Peyer's patch (tissue), 4 donors: ENCODE measurements at regions not wholly inside any gene's neighbourhood (a gene's known extent, or its start where the extent isn't known, plus 50 kb on each side); places are given as distances from the start of the nearest gene placed in this dataset.

Source experiments
- DNase-seq, 3 donors: peaks; one replicate each; pipeline ENCODE4 v3.0.0-alpha.2; 2017 to 2019
- H3K27ac ChIP-seq, 4 donors: fragments of 200-600 bp; sonication (generic); one replicate each; pipeline ENCODE4 v1.5.1; 2016 to 2019
- H3K27me3 ChIP-seq, 2 donors: fragments of 200-600 bp; sonication (generic); one replicate each; pipeline ENCODE4 v1.5.1; 2019
- H3K36me3 ChIP-seq, 3 donors: fragments of 200-600 bp; sonication (generic); one replicate each; pipeline ENCODE4 v1.5.1; 2016 to 2019
- H3K4me1 ChIP-seq, 4 donors: fragments of 200-600 bp; sonication (generic); one replicate each; pipeline ENCODE4 v1.5.1; 2016 to 2019
- H3K4me3 ChIP-seq, 4 donors: fragments of 200-600 bp; sonication (generic); 1 replicate in 3 of 4; 2 replicates in 1 of 4; pipeline ENCODE4 v1.5.1; 2016 to 2019; ENCODE audit warnings: mild to moderate bottlenecking in 1 of 4
- H3K9me3 ChIP-seq, 4 donors: fragments of 200-600 bp; sonication (generic); one replicate each; pipeline ENCODE4 v1.5.1; 2016 to 2019; ENCODE audit warnings: mild to moderate bottlenecking in 1 of 4
- POLR2A ChIP-seq, 2 donors: fragments of 450-650 bp; IDR thresholded peaks; one replicate each; pipeline ENCODE4 v1.5.1; 2017; ENCODE audit warnings: antibody characterized with exemption in 2 of 2, mild to moderate bottlenecking in 2 of 2, moderate library complexity in 2 of 2
- TF ChIP-seq, protein P1 (sequence below), 6 experiments: fragments of 450-650 bp in 4 of 6; fragments of 200-600 bp in 2 of 6; sonication (generic) in 1 of 6; IDR thresholded peaks; one replicate each; pipeline ENCODE4 v1.5.1; 2017 to 2019; ENCODE audit warnings: antibody characterized with exemption in 6 of 6, mild to moderate bottlenecking in 3 of 6, moderate library complexity in 1 of 6

DNA sequence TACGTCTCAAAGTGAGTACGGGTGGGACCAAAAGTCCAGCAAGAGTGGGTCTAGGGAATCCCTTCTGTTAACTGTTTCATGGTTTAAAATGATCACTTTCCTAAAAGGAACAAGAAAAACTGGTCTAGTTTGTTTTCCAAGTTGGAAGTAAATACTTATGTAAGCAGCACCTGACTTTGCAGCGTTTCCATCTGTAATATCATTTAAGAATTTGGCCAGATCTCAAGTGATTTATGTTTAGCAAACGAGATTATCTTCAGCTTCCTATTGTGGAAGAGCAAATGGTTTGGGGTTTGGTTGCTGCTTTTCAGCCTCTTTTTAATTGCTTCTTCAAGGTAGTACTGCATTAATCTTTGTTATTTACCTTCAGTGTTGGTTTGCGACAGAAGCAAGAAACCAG, 50.4 kb downstream of the FHIP1A start:
- no peak overlapping the region for H3K4me3 ChIP-seq
- H3K9me3 ChIP-seq = no peaks in the 10 kb centered on the region
- no peaks in the 10 kb centered on the region for H3K36me3 ChIP-seq
- no peak overlapping the region for H3K27ac ChIP-seq
- TF ChIP-seq POLR2A (IDR thresholded peaks at IDR 0.05) = no peak
- TF ChIP-seq, protein P1, sequence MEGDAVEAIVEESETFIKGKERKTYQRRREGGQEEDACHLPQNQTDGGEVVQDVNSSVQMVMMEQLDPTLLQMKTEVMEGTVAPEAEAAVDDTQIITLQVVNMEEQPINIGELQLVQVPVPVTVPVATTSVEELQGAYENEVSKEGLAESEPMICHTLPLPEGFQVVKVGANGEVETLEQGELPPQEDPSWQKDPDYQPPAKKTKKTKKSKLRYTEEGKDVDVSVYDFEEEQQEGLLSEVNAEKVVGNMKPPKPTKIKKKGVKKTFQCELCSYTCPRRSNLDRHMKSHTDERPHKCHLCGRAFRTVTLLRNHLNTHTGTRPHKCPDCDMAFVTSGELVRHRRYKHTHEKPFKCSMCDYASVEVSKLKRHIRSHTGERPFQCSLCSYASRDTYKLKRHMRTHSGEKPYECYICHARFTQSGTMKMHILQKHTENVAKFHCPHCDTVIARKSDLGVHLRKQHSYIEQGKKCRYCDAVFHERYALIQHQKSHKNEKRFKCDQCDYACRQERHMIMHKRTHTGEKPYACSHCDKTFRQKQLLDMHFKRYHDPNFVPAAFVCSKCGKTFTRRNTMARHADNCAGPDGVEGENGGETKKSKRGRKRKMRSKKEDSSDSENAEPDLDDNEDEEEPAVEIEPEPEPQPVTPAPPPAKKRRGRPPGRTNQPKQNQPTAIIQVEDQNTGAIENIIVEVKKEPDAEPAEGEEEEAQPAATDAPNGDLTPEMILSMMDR (IDR thresholded peaks at IDR 0.05) = no peak
- DNase-seq = no peak
- H3K27me3 ChIP-seq = no peaks in the 10 kb centered on the region
- no peaks in the 10 kb centered on the region for H3K4me1 ChIP-seq

DNA sequence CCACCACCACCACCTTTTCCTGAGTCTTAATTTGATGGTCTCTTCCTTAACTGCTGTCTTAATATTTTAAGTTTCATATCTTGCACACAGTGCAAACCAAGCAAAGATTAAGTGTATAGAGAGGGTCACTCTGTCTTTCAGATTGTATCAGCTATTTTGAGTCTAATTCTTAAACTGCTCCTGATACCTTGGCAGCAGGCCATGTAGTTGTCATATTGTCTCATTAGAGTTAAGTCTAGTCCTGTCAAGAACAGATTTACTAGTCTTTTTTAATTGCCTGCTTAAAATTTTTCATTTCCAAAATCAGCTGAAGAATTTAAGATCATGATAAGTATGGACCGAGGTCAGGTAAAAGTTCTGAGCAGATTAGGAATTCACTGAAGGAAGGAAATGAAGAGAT, 51.5 kb downstream of the FHIP1A start:
- DNase-seq = no peak
- Histone ChIP-seq H3K4me1 (no peaks in the 10 kb centered on the region), H3K27me3 (no peaks in the 10 kb centered on the region), H3K27ac (no peak overlapping the region), H3K4me3 (no peak overlapping the region), H3K9me3 (no peaks in the 10 kb centered on the region), H3K36me3 (no peaks in the 10 kb centered on the region)
- no peak for TF ChIP-seq POLR2A (IDR thresholded peaks at IDR 0.05)
- TF ChIP-seq, protein P1 (IDR thresholded peaks at IDR 0.05) = no peak

DNA sequence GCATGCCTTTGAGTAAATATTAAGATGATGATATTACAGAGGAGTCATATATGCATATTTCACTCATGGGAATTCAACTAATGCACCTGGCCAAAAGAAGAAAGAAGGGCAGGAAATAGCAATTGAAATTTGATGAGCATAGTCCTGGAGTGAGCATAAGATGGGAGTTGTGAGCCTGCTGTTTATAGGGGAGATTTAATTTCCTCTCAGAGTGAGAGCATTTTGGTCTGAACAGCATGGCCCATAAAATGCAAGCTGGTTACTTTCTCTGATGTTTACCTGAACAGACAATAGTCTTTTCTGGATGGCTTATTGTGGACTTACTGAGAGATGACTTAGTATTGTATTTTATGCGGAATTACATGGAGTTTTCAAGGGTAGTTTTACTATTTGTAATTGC, 53.6 kb downstream of the FHIP1A start:
- DNase-seq = no peak
- TF ChIP-seq, protein P1 (IDR thresholded peaks at IDR 0.05) = no peak
- TF ChIP-seq POLR2A (IDR thresholded peaks at IDR 0.05) = no peak
- no peaks in the 10 kb centered on the region for H3K27me3 ChIP-seq
- H3K4me1 ChIP-seq = no peaks in the 10 kb centered on the region
- H3K27ac ChIP-seq = no peak overlapping the region
- H3K36me3 ChIP-seq = no peaks in the 10 kb centered on the region
- H3K4me3 ChIP-seq = no peak overlapping the region
- H3K9me3 ChIP-seq = no peaks in the 10 kb centered on the region

DNA sequence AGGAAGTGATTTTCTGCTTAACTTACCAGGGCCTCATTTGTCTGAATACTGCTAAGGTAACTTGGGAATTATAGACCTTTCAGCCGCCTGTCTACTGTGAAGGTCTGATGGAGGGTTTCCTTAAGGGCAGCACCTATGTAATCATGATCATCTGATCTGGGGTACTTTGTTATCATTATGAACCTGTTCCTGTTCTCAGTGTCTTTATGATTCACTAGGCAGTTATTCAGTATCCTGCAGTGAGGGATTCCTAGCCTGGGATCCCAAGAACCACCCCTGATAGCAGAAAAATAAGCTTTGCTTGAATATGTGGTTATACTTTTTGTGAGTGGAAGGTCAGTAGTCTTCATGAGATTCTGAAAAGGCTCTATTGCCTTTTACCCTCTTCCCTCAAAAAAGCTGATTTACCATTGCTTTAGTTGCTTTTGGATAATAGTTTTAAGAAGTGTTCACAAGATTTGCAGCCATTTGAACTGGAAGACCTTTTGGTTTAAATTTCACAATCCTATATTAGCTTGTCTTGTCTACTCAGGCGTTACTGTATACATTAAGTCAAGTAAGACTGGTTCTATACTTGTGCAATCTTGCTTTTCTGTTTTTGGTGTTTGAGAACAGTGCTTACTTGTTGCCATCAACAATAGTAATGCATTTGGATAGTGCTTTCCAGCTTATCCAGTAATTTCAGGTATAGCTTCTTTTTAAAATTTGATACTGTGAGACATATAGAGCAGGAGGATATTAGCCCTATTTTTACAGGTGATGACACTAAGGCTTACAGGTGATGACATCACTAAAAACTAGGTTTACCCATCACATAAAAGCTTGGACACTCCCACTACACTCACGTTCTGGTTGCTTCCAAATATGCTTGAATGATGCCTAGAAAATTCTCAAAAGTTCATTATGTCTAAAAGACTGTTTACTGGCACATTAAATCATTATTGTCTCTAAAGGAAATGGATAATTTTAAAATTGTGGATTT, 60.0 kb downstream of the FHIP1A start:
- H3K27me3 ChIP-seq = no peaks in the 10 kb centered on the region
- H3K27ac ChIP-seq = no peak overlapping the region
- H3K36me3 ChIP-seq = no peaks in the 10 kb centered on the region
- no peak for TF ChIP-seq POLR2A (IDR thresholded peaks at IDR 0.05)
- TF ChIP-seq, protein P1 (IDR thresholded peaks at IDR 0.05) = no peak
- DNase-seq = no peak
- no peaks in the 10 kb centered on the region for H3K9me3 ChIP-seq
- no peak overlapping the region for H3K4me3 ChIP-seq
- H3K4me1 ChIP-seq = no peaks in the 10 kb centered on the region

DNA sequence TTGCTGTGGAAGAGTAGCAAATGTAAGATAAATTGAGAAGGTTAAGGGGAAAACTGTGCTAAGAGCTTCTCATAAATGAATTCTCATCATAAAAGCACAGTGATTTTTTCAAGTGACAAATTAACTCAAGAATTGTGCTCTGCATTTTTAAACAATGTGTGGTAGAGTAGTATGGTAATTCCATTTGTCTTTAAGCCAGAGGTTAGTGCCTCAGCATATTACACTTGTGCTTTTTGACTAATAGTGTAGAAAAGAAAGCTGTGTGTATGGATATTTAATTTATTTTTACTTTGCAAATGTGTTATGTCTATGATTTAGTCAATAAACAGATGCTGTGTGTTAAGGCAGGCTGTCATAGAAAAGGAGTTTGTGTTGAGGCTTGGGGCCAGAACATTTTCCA, 61.0 kb downstream of the FHIP1A start:
- Histone ChIP-seq H3K27me3 (no peaks in the 10 kb centered on the region), H3K4me3 (no peak overlapping the region), H3K27ac (no peak overlapping the region), H3K36me3 (no peaks in the 10 kb centered on the region), H3K4me1 (no peaks in the 10 kb centered on the region), H3K9me3 (no peaks in the 10 kb centered on the region)
- TF ChIP-seq, protein P1 (IDR thresholded peaks at IDR 0.05) = no peak
- TF ChIP-seq POLR2A (IDR thresholded peaks at IDR 0.05) = no peak
- DNase-seq = no peak
